ENCODE measurements at regions not wholly inside any gene's neighbourhood (a gene's known extent, or its start where the extent isn't known, plus 50 kb on each side); places are given as distances from the start of the nearest gene placed in this dataset.
A peak's percentile ranks its signal among the peaks of the same experiment; 100 is the strongest.

DNA sequence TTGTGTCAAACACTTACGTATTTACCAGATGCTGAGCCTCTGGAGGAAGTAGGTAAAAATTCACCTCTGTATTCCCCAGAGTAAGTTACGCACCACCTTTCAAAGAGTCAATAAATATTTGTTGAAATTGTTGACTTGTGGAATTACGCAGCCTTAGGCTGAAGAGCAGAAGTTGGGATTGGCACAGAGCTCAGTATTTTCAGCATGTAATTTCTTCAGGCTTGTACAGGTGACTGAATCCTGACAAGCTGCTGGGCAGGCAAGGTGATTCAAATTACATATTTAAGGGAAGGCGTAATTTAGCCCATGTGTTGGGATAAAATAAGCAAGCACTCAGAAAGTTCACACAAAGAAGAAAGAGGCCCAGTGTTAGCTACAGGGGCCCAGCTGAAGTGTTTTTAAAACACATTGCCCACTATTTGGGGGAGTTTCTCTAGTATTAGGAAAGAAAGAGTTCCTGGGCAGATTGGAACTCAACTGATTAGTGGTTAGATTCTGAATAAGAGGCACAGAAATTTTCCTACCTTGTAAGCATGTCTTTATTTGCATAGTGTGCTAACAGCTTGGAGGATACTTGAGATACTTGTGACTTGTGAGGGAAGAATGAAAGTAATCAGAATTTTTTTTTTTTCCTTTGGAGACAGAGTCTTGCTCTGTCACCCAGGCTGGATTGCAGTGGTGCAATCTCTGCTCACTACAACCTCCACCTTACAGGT lies 165.3 kb upstream of the FBXL7 start:
- Histone ChIP-seq H3K4me3 (no peak overlapping the region), H3K36me3 (no peaks in the 10 kb centered on the region), H3K9me3 (replicated peaks) (no peaks in the 10 kb centered on the region), H3K27ac (no peak overlapping the region), H3K27me3 (no peaks in the 10 kb centered on the region), H3K4me1 (no peaks in the 10 kb centered on the region)
- no peak for DNase-seq

DNA sequence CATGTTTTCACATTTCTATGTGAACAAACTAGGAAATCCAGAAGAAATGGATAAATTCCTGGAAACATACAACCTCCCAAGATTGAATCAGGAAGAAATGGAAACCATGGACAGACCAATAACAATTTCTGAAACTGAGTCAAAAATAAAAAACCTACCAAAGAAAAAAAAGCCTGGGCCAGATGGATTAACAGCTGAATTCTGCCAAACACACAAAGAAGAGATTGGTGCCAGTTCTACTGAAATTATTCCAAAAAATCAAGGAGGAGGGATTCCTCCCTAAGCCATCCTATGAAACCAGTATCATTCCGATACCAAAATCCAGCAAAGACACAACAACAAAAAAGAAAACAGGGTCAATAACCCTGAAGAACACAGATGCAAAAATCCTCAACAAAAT lies 166.9 kb upstream of the FBXL7 start:
- no peak for DNase-seq
- Histone ChIP-seq H3K9me3 (replicated peaks) (no peaks in the 10 kb centered on the region), H3K36me3 (no peaks in the 10 kb centered on the region), H3K4me3 (no peak overlapping the region), H3K27ac (no peak overlapping the region), H3K27me3 (no peaks in the 10 kb centered on the region), H3K4me1 (no peaks in the 10 kb centered on the region)

DNA sequence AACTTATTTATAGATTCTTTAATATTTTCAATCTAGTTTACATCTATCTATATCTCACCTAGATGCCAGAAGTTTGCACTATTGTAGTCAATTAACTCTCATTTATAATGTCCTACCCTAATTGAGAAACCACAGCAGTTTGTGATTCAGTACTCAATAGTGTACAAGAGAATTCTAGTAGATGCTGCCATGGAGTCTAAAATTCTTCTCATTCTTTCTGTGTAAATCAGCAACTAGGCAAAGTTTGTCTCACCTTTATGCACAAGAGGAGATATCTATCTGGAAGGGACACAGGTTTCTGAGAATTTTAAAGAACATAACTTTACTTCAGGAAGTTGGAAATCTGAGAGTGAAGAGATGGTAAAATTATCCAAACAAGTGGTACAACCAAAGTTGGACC lies 173.0 kb upstream of the FBXL7 start:
- H3K36me3 ChIP-seq = no peaks in the 10 kb centered on the region
- no peak overlapping the region for H3K27ac ChIP-seq
- H3K27me3 ChIP-seq = no peaks in the 10 kb centered on the region
- no peaks in the 10 kb centered on the region for H3K9me3 ChIP-seq (replicated peaks)
- no peaks in the 10 kb centered on the region for H3K4me1 ChIP-seq
- no peak overlapping the region for H3K4me3 ChIP-seq
- no peak for DNase-seq

DNA sequence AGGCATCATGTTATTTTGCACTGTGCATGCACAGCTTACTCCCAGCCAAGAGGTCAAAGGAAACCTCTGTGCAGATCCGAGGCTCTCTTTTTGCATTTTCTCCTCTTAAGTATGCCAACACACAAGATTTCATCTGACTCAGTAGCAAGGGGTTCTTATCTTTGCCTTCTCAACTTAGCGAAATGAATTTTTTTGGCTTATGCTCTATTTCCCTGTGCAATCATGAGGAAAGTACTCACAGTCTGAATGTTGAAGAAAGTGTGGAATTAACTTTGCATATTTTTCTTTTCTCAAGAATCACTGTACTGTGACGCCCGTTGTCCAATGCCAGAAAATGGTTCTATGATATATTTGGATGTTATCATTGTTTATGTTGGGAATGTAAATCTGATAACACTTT lies 173.5 kb upstream of the FBXL7 start:
- Histone ChIP-seq H3K4me1 (no peaks in the 10 kb centered on the region), H3K27me3 (no peaks in the 10 kb centered on the region), H3K27ac (no peak overlapping the region), H3K4me3 (no peak overlapping the region), H3K36me3 (no peaks in the 10 kb centered on the region), H3K9me3 (replicated peaks) (no peaks in the 10 kb centered on the region)
- DNase-seq = no peak

DNA sequence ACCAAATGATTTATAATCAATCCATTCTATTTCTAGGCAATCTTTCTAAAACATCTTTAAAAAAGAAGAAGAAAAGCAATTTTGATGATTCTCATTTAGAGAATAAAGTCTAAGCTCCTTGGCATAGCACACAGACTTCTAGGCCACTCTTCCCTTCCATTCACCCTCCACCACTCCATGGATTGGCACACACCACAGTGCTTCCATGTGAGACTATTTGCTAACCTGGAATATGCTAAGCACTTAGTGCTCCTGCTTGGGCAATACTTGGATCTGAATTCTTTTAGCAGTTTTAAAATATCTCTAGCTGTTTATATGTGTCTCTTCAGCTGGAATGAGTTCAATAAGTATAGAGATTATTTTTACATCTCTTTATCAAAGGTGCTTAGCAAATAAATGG lies 177.6 kb upstream of the FBXL7 start:
- Histone ChIP-seq H3K4me3 (no peak overlapping the region), H3K4me1 (no peaks in the 10 kb centered on the region), H3K36me3 (no peaks in the 10 kb centered on the region), H3K27me3 (no peaks in the 10 kb centered on the region), H3K27ac (no peak overlapping the region), H3K9me3 (replicated peaks) (no peaks in the 10 kb centered on the region)
- DNase-seq = no peak

DNA sequence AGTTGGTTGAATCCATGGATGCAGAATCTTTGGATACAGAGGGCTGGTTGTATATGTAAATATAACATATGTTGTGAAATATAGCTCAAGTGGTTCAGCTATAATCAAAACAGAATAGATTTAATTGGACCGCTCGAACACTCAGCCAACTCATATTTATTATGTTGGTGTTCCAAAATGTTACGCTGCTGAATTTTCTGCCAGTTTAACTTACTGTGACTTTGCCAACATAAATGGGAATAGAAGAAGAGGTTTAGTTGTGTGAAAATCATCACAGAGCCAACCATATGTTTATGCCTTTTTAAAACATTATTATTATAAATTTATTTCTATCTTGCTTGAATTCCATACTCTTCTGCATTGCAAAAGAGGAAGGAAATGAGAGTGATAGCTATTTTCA lies 178.2 kb upstream of the FBXL7 start:
- no peak for DNase-seq
- H3K9me3 ChIP-seq (replicated peaks) = no peaks in the 10 kb centered on the region
- H3K27me3 ChIP-seq = no peaks in the 10 kb centered on the region
- no peak overlapping the region for H3K4me3 ChIP-seq
- H3K27ac ChIP-seq = no peak overlapping the region
- no peaks in the 10 kb centered on the region for H3K36me3 ChIP-seq
- no peaks in the 10 kb centered on the region for H3K4me1 ChIP-seq

DNA sequence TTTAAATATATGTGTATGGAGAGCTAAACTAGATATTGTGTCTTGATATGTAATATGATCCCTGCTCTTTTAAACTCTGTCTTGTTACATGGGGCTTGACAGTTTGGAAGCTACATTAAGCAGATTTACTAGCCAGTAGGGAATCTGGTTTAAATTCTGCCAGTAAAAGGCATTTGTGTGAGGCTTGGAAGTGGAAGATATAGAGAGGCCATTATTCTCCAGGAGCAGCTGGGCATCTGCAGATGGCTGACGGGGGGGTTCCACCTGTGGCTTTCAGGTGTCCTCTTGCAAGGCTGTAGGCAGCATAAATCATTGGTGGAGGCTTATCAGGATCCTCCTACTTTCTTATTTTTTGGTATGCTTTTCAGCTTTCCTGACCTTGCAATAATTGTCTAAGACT lies 179.1 kb upstream of the FBXL7 start:
- Histone ChIP-seq H3K4me3 (no peak overlapping the region), H3K4me1 (no peaks in the 10 kb centered on the region), H3K9me3 (replicated peaks) (no peaks in the 10 kb centered on the region), H3K27ac (no peak overlapping the region), H3K27me3 (no peaks in the 10 kb centered on the region), H3K36me3 (no peaks in the 10 kb centered on the region)
- peak in 1 of 2 experiments; percentile 1 for DNase-seq

DNA sequence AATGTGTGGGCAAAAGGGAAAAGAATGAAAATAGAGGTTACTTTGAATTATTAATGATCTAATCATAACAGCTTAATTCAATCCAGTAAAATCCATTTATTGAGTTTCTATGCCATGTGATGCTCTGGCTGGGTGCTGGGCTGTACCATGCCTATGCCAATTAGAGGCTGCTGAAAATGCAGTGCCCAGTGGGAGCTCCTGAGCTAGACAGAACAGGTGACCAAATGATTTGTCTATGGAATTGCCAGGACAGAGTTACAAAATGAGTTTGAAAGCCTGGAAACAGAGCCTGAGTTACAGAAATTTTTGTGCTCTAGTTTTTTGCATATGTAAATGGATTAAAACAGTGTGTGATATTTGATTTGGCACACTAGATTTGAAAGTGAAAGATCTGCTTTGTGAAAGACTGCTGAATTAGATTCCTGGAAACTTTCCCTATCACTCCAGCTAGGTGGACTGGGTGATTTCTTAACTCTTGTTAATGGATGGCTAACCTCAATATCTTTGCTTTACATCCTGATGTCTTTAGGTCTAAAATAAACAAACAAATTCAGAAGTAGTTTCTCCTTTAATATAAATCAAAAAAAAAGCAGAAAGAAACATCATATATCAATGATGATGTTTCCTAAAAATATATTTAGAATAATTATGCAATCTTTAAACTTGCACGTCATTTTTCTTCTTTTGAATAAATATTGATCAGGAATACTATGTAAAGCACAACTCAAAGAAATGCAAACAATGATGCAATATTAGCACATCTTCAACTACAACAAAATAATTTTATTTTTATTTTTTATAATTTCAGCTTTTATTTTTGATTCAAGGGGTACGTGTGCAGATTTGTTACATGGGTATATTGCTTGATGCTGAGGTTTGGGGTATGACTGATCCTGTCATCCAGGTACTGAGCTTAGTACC lies 194.8 kb upstream of the FBXL7 start:
- Histone ChIP-seq H3K27me3 (no peaks in the 10 kb centered on the region), H3K36me3 (no peaks in the 10 kb centered on the region), H3K27ac (no peak overlapping the region), H3K4me3 (no peak overlapping the region), H3K9me3 (replicated peaks) (no peaks in the 10 kb centered on the region), H3K4me1 (no peaks in the 10 kb centered on the region)
- DNase-seq = no peak

DNA sequence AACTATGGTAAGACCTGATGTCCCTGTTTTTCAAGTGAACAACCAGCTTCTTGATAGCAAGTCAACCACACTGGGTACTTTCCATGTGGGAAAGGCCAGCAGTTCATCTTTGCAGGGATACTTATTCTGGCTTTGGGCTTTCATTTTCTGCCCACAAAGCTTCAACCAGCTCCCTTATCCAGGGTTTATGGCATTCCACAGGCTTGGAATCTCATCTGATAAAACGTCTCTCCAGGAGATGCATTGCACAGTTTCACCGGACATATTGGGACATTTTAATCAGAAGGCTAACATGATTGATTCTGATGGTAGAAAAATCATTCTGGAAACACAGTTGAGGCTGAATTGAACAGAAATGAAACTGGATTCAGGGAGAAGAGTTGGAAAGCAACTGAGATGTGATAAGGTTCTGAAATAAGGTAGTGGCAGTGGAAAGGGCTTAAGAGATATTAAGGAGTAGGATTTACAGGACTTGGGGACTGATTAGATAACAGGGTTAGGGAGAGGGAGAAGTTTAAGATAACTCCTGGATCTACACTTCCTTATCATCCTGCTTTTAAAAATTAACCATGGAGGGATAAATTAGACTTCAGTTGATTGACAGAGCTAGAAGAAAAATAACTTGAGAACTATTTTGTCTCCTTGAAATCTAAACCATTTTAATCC lies 195.8 kb upstream of the FBXL7 start:
- H3K36me3 ChIP-seq = no peaks in the 10 kb centered on the region
- no peaks in the 10 kb centered on the region for H3K27me3 ChIP-seq
- H3K4me3 ChIP-seq = no peak overlapping the region
- no peak for DNase-seq
- H3K9me3 ChIP-seq (replicated peaks) = no peaks in the 10 kb centered on the region
- no peak overlapping the region for H3K27ac ChIP-seq
- H3K4me1 ChIP-seq = no peaks in the 10 kb centered on the region

DNA sequence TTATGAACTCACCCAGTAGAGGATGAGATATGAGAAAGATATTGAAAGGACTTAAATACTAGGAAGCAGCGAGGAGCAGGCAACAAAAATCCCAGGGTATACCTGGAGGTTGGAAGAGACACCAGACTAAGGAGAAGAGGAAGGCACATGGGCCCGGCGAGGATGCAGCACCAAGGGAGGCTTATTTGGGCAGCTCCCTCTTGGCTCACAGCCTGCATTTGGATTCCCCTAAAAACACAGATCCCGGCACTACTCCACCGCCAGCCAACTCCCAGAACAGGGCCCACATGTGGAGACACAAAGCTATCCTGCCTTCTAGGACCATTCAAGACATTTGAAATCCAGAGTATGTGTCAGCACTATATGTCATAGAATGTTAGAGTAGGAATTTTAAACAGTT lies 199.8 kb upstream of the FBXL7 start:
- Histone ChIP-seq H3K9me3 (replicated peaks) (no peaks in the 10 kb centered on the region), H3K27me3 (no peaks in the 10 kb centered on the region), H3K4me3 (no peak overlapping the region), H3K4me1 (no peaks in the 10 kb centered on the region), H3K27ac (no peak overlapping the region), H3K36me3 (no peaks in the 10 kb centered on the region)
- DNase-seq = no peak

DNA sequence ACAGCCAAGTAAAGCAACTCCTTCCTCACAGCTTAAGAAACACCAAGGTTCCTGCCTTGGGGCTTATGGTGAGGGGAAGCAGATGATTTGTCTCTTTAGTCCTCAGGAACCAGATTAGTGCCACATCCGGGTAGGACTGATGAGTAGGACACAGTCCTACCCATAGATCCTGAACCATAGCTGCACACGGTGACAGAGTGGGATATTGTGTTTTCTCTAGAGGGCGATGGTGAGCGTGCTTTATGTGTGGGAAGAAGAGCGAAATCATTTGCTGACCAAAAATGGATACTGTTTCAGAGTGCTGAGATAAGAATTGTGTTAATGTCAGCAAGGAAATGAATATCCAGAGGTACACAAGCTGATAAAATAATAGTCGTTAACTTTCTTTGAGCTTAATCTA lies 209.0 kb upstream of the FBXL7 start:
- Histone ChIP-seq H3K4me3 (no peak overlapping the region), H3K27me3 (no peaks in the 10 kb centered on the region), H3K36me3 (no peaks in the 10 kb centered on the region), H3K9me3 (replicated peaks) (no peaks in the 10 kb centered on the region), H3K27ac (no peak overlapping the region), H3K4me1 (no peaks in the 10 kb centered on the region)
- peak in 1 of 2 experiments; percentile 15 for DNase-seq

DNA sequence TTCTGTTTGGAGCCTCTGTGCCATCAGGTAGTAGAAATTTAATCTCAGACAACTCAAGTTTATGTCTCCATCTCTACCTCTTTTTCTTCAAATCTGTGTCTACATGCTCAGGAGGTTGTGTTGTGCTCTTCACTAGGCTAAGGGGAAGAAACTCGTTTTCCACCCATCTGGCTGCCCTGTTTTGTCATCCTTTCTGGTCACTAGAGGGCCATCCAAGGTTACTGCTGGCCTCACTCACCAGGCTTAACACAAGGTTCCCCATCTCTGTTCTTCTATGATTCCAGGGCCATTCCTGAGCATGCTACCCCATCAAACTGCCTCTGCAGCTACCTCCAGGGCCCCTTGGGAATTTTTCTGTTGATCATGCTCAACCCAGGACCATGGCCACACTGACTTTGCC lies 213.3 kb upstream of the FBXL7 start:
- Histone ChIP-seq H3K27me3 (no peaks in the 10 kb centered on the region), H3K4me1 (no peaks in the 10 kb centered on the region), H3K4me3 (no peak overlapping the region), H3K9me3 (replicated peaks) (no peaks in the 10 kb centered on the region), H3K27ac (no peak overlapping the region), H3K36me3 (no peaks in the 10 kb centered on the region)
- DNase-seq = peak in 1 of 2 experiments; percentile 7

DNA sequence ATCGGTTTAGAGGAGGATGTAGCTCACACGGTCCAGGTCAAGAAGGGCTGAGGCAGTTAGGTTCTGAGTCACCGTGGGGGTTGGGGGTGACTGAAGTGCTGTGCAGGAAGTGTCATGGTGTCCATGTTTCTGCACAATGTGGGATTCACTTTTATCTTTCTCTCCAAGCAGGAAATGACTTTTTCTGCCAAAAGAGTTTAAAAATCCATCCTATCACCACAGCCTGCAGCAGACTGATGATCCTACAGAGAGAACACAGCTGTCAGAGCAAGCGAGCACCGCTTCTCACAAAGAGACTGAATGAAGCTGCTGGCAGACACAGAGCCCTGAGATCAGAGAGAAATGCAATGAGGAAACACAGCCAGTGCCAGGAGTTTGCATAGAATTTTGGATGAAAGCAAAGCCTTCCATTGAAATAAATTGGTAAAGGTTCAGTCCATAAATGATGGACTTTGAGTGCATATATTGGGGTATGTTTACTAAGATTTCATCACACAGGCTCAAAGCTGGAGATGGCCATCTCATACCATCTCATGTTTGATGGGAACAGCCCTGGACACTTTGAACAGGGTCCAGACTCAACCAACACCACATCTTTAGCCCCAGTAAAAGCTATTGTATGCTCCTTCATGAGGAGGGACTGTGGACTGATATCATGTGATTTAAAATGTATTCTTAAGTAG lies 213.9 kb upstream of the FBXL7 start:
- H3K4me3 ChIP-seq = no peak overlapping the region
- H3K36me3 ChIP-seq = no peaks in the 10 kb centered on the region
- H3K4me1 ChIP-seq = no peaks in the 10 kb centered on the region
- no peak overlapping the region for H3K27ac ChIP-seq
- no peak for DNase-seq
- no peaks in the 10 kb centered on the region for H3K27me3 ChIP-seq
- no peaks in the 10 kb centered on the region for H3K9me3 ChIP-seq (replicated peaks)

DNA sequence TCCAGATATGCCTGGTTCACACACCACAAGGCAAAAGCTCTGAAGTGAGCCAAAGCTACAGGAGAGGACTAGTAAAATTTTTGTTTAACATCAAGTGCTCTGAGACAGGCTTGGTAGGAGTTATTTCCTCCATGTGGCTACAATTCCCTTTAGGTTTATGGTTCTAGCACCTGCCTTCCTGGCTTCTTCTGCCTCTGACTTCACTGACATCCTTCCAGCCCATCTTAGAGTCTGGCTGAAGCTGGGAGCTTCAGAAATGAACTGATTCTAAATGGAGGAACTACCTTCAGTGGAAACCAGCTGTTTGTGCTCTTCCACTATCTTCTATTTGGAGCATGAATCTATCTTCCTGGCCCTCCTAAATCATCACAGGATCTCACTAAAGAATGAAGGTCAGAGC lies 215.3 kb upstream of the FBXL7 start:
- Histone ChIP-seq H3K36me3 (no peaks in the 10 kb centered on the region), H3K27me3 (no peaks in the 10 kb centered on the region), H3K27ac (no peak overlapping the region), H3K9me3 (replicated peaks) (no peaks in the 10 kb centered on the region), H3K4me1 (no peaks in the 10 kb centered on the region), H3K4me3 (no peak overlapping the region)
- no peak for DNase-seq

DNA sequence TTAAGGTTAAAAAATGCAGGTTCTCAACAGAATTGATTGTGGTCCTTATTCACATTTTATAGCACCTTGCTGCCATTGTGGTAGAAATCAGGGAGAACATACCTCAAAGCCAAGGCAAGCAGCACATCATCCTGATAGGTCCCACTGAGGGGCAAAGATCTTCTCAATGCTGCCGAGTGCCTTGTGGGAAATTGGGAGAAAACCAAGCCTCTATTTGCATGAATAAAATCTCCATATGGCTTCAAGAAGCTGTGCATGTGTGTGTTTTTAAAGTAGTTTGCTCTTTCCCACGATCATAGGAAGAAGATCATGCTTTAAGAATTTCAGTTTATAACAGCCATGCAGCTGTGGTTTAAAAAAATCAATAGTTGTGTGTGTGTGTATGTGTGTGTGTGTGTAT lies 216.9 kb upstream of the FBXL7 start:
- no peak overlapping the region for H3K27ac ChIP-seq
- no peaks in the 10 kb centered on the region for H3K27me3 ChIP-seq
- DNase-seq = no peak
- H3K4me3 ChIP-seq = no peak overlapping the region
- no peaks in the 10 kb centered on the region for H3K4me1 ChIP-seq
- no peaks in the 10 kb centered on the region for H3K36me3 ChIP-seq
- no peaks in the 10 kb centered on the region for H3K9me3 ChIP-seq (replicated peaks)

Measured in SJCRH30 (cell line).